H1 (cell line): ENCODE measurements at regions not wholly inside any gene's neighbourhood (a gene's known extent, or its start where the extent isn't known, plus 50 kb on each side); places are given as distances from the start of the nearest gene placed in this dataset.

ENCODE experiments used
- ASH2L ChIP-seq: fragments of 200-600, 300-600 bp; sonication (generic); IDR thresholded peaks from one replicate; pipeline ENCODE4 v1.7.1; 2017; ENCODE audit warnings: low read length
- EZH2 ChIP-seq: fragments of 200-600 bp; sonication (generic); IDR thresholded peaks from 2 replicates; pipeline ENCODE4 v1.7.1; 2012; ENCODE audit warnings: low read depth, mild to moderate bottlenecking, moderate library complexity, low read length, inconsistent platforms; ENCODE audit not compliant: severe bottlenecking
- KDM5A ChIP-seq: fragments of 200-600 bp; IDR thresholded peaks from 2 replicates; pipeline ENCODE4 v1.7.1; 2012; ENCODE audit warnings: mild to moderate bottlenecking, low read length, inconsistent platforms, mixed read lengths
- TAF7 ChIP-seq: optimal IDR thresholded peaks from 2 replicates; pipeline ENCODE3; 2011; ENCODE audit warnings: low read depth, mild to moderate bottlenecking, inconsistent platforms, low read length, moderate library complexity, borderline replicate concordance

GRCh38 chr3:191648787-191649186, 187.8 kb downstream of the PYDC2 start (continued):
- no peak for TF ChIP-seq EZH2
- TF ChIP-seq KDM5A, result no peak
- TF ChIP-seq ASH2L, result no peak
- no peak for TF ChIP-seq TAF7
